ENCODE measurements at regions not wholly inside any gene's neighbourhood (a gene's known extent, or its start where the extent isn't known, plus 50 kb on each side); places are given as distances from the start of the nearest gene placed in this dataset.

DNA sequence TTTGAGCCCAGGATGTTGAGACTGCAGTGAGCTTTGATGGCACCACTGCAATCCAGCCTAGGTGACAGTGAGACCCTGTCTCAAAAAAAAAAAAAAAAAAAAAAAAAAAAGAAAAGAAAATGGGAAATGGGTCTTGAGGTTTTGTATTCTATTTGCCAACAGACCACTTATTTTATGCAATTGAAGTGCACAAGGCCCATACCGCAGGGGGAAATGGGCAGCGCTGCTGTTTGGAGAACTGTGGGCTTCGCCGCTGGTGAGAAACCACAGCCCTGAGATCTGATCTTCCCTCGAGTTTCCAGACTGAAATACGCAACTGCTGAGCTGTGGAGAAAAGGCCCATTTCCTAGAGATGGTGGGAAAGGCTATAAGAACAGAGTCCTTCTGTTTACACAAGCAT is 512.0 kb downstream of the TCERG1L start:
- TF ChIP-seq CTCF (conservative IDR thresholded peaks at IDR 0.05; ENCODE audit: low read length) (no peak), EZH2phosphoT487 (IDR thresholded peaks at IDR 0.05; ENCODE audit: borderline replicate concordance) (no peak)
